ENCODE measurements at regions not wholly inside any gene's neighbourhood (a gene's known extent, or its start where the extent isn't known, plus 50 kb on each side); places are given as distances from the start of the nearest gene placed in this dataset.

GRCh38 chr4:147029296-147029695 lies 83.6 kb upstream of the TTC29 start:
- DNase-seq: no peak
- Histone ChIP-seq H3K4me3 (ENCODE audit: low read depth, low read length) (no peak overlapping the region), H3K9me3 (no peaks in the 10 kb centered on the region), H3K27me3 (no peaks in the 10 kb centered on the region), H3K4me1 (peaks cover 8% of the 10 kb centered on the region), H3K36me3 (no peaks in the 10 kb centered on the region)
- no peak for TF ChIP-seq CTCF (IDR thresholded peaks at IDR 0.05; ENCODE audit: low read depth, low read length)

GRCh38 chr4:147034372-147034771 lies 88.7 kb upstream of the TTC29 start:
- Histone ChIP-seq H3K4me1 (peaks cover 13% of the 10 kb centered on the region), H3K36me3 (no peaks in the 10 kb centered on the region), H3K9me3 (no peaks in the 10 kb centered on the region), H3K4me3 (ENCODE audit: low read depth, low read length) (no peak overlapping the region), H3K27me3 (no peaks in the 10 kb centered on the region)
- TF ChIP-seq CTCF (IDR thresholded peaks at IDR 0.05; ENCODE audit: low read depth, low read length): no peak
- no peak for DNase-seq

- no peak for DNase-seq
These were observed 91.4 kb upstream of the TTC29 start for GRCh38 chr4:147037069-147037468.

GRCh38 chr4:147039976-147040575 lies 94.4 kb upstream of the TTC29 start:
- Histone ChIP-seq H3K9me3 (no peaks in the 10 kb centered on the region), H3K4me1 (peaks cover 32% of the 10 kb centered on the region), H3K27me3 (no peaks in the 10 kb centered on the region), H3K4me3 (ENCODE audit: low read depth, low read length) (no peak overlapping the region; the same call in 1 of the 2 replicates), H3K36me3 (no peaks in the 10 kb centered on the region)
- DNase-seq: peak; percentile 67
- TF ChIP-seq CTCF (IDR thresholded peaks at IDR 0.05; ENCODE audit: low read depth, low read length): no peak

More at GRCh38 chr4:147037069-147037468, 91.4 kb upstream of the TTC29 start:
- Histone ChIP-seq H3K4me1 (peaks cover 34% of the 10 kb centered on the region), H3K9me3 (no peaks in the 10 kb centered on the region), H3K4me3 (ENCODE audit: low read depth, low read length) (no peak overlapping the region), H3K27me3 (no peaks in the 10 kb centered on the region), H3K36me3 (no peaks in the 10 kb centered on the region)
- no peak for TF ChIP-seq CTCF (IDR thresholded peaks at IDR 0.05; ENCODE audit: low read depth, low read length)

GRCh38 chr4:147040874-147041273 lies 95.2 kb upstream of the TTC29 start:
- no peaks in the 10 kb centered on the region for H3K9me3 ChIP-seq
- no peak for DNase-seq
- no peaks in the 10 kb centered on the region for H3K36me3 ChIP-seq
- H3K4me3 ChIP-seq (ENCODE audit: low read depth, low read length): no peak overlapping the region
- no peak for TF ChIP-seq CTCF (IDR thresholded peaks at IDR 0.05; ENCODE audit: low read depth, low read length)
- H3K27me3 ChIP-seq: no peaks in the 10 kb centered on the region
- peaks cover 32% of the 10 kb centered on the region for H3K4me1 ChIP-seq

GRCh38 chr4:147041376-147041775 lies 95.7 kb upstream of the TTC29 start:
- Histone ChIP-seq H3K4me1 (peaks cover 32% of the 10 kb centered on the region), H3K36me3 (no peaks in the 10 kb centered on the region), H3K4me3 (ENCODE audit: low read depth, low read length) (no peak overlapping the region), H3K27me3 (no peaks in the 10 kb centered on the region), H3K9me3 (no peaks in the 10 kb centered on the region)
- TF ChIP-seq CTCF (IDR thresholded peaks at IDR 0.05; ENCODE audit: low read depth, low read length): no peak
- no peak for DNase-seq

Measured in BE2C (cell line).